Tibial nerve (tissue), 4 donors: ENCODE measurements at regions not wholly inside any gene's neighbourhood (a gene's known extent, or its start where the extent isn't known, plus 50 kb on each side); places are given as distances from the start of the nearest gene placed in this dataset.

Experiments used
- CTCF ChIP-seq, 5 experiments: fragments of 200-600 bp in 3 of 5; fragments of 450-650 bp in 2 of 5; sonication (generic) in 3 of 5; IDR thresholded peaks; one replicate each; pipeline ENCODE4 v1.5.1; 2016 to 2019; ENCODE audit warnings: antibody characterized with exemption in 5 of 5, mild to moderate bottlenecking in 3 of 5, moderate library complexity in 2 of 5
- EP300 ChIP-seq, 2 donors: sonication (generic); formaldehyde crosslinking; IDR thresholded peaks; one replicate each; pipeline ENCODE4 v1.6.1; 2017; ENCODE audit warnings: antibody characterized with exemption in 2 of 2, mild to moderate bottlenecking in 1 of 2
- POLR2A ChIP-seq, 2 donors: fragments of 450-650 bp; IDR thresholded peaks; one replicate each; pipeline ENCODE4 v1.6.1; 2017; ENCODE audit warnings: antibody characterized with exemption in 2 of 2, mild to moderate bottlenecking in 2 of 2, moderate library complexity in 2 of 2

GRCh38 chr11:97854877-97855276, 1165.9 kb upstream of the CNTN5 start:
- TF ChIP-seq CTCF (IDR thresholded peaks at IDR 0.05) (no peak), POLR2A (IDR thresholded peaks at IDR 0.05) (no peak), EP300 (IDR thresholded peaks at IDR 0.05) (no peak)
